H1 (cell line): ENCODE measurements at regions not wholly inside any gene's neighbourhood (a gene's known extent, or its start where the extent isn't known, plus 50 kb on each side); places are given as distances from the start of the nearest gene placed in this dataset.

ENCODE experiments used
- BRCA1 ChIP-seq: IDR thresholded peaks from 2 replicates; pipeline ENCODE4 v1.6.1; 2012; ENCODE audit warnings: low read depth, low read length, improper control_type of control experiment
- SUZ12 ChIP-seq: fragments of 200-600 bp; sonication (generic); IDR thresholded peaks from 2 replicates; pipeline ENCODE4 v1.6.1; 2012; ENCODE audit warnings: mild to moderate bottlenecking, inconsistent platforms, low read length, moderate library complexity, mixed read lengths
- TAF7 ChIP-seq: optimal IDR thresholded peaks from 2 replicates; pipeline ENCODE3; 2011; ENCODE audit warnings: low read depth, mild to moderate bottlenecking, inconsistent platforms, low read length, moderate library complexity, borderline replicate concordance

GRCh38 chr6:23228439-23229024, 659.2 kb downstream of the HDGFL1 start (continued):
- TF ChIP-seq SUZ12 = no peak
- TF ChIP-seq BRCA1 = no peak
- TF ChIP-seq TAF7 = no peak
